ENCODE measurements at regions not wholly inside any gene's neighbourhood (a gene's known extent, or its start where the extent isn't known, plus 50 kb on each side); places are given as distances from the start of the nearest gene placed in this dataset.

DNA sequence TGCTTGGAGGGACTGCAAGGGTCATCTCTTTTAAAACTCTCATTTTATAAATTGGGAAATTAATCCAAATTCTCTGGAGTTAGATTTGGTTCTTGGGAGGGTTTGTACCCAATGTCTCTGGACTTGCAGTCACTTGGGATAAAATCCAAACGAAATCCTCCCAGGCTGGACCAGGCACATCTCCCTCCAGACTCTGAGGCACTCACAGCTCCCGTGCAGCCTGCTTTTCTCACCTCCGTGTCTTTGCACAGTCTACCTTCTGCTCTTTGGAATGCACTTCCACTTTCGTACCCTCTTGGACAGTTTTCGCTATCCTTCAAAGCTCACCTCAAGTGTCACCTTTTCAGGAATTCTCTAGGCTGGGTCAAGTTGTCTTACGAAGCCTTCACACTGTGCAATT, 166.3 kb downstream of the MYCN start:
- no peak for DNase-seq (ENCODE audit: low spot score)
- no peaks in the 10 kb centered on the region for H3K9me3 Mint-ChIP-seq (ENCODE audit: unreplicated experiment)
- H3K4me1 Mint-ChIP-seq (ENCODE audit: unreplicated experiment), result peaks cover 21% of the 10 kb centered on the region
- H3K4me3 Mint-ChIP-seq (ENCODE audit: unreplicated experiment), result no peak overlapping the region
- TF ChIP-seq CTCF (IDR thresholded peaks at IDR 0.05; ENCODE audit: unreplicated experiment), result no peak
- no peaks in the 10 kb centered on the region for H3K36me3 Mint-ChIP-seq (ENCODE audit: low read depth, unreplicated experiment)
- peak overlapping the region; percentile 55 for H3K27ac Mint-ChIP-seq (ENCODE audit: unreplicated experiment)
- peaks cover 2% of the 10 kb centered on the region for H3K27me3 Mint-ChIP-seq (ENCODE audit: unreplicated experiment)

- Mint-ChIP-seq H3K9me3 (ENCODE audit: unreplicated experiment) (no peaks in the 10 kb centered on the region), H3K4me1 (ENCODE audit: unreplicated experiment) (peaks cover 29% of the 10 kb centered on the region), H3K36me3 (ENCODE audit: low read depth, unreplicated experiment) (no peaks in the 10 kb centered on the region), H3K27me3 (ENCODE audit: unreplicated experiment) (peaks cover 2% of the 10 kb centered on the region), H3K4me3 (ENCODE audit: unreplicated experiment) (no peak overlapping the region), H3K27ac (ENCODE audit: unreplicated experiment) (no peak overlapping the region)
- no peak for TF ChIP-seq CTCF (IDR thresholded peaks at IDR 0.05; ENCODE audit: unreplicated experiment)
- DNase-seq (ENCODE audit: low spot score), result no peak
Observed at GRCh38 chr2:16105669-16106281, 165.4 kb downstream of the MYCN start.

GRCh38 chr2:16104949-16105668, 164.8 kb downstream of the MYCN start:
- H3K27me3 Mint-ChIP-seq (ENCODE audit: unreplicated experiment), result peaks cover 2% of the 10 kb centered on the region
- no peak for TF ChIP-seq CTCF (IDR thresholded peaks at IDR 0.05; ENCODE audit: unreplicated experiment)
- peaks cover 31% of the 10 kb centered on the region for H3K4me1 Mint-ChIP-seq (ENCODE audit: unreplicated experiment)
- DNase-seq (ENCODE audit: low spot score), result no peak
- no peak overlapping the region for H3K27ac Mint-ChIP-seq (ENCODE audit: unreplicated experiment)
- no peak overlapping the region for H3K4me3 Mint-ChIP-seq (ENCODE audit: unreplicated experiment)
- no peaks in the 10 kb centered on the region for H3K9me3 Mint-ChIP-seq (ENCODE audit: unreplicated experiment)
- H3K36me3 Mint-ChIP-seq (ENCODE audit: low read depth, unreplicated experiment), result no peaks in the 10 kb centered on the region

GRCh38 chr2:16104315-16104948, 164.1 kb downstream of the MYCN start:
- H3K27me3 Mint-ChIP-seq (ENCODE audit: unreplicated experiment), result peaks cover 2% of the 10 kb centered on the region
- no peaks in the 10 kb centered on the region for H3K9me3 Mint-ChIP-seq (ENCODE audit: unreplicated experiment)
- no peaks in the 10 kb centered on the region for H3K36me3 Mint-ChIP-seq (ENCODE audit: low read depth, unreplicated experiment)
- TF ChIP-seq CTCF (IDR thresholded peaks at IDR 0.05; ENCODE audit: unreplicated experiment), result no peak
- no peak overlapping the region for H3K4me3 Mint-ChIP-seq (ENCODE audit: unreplicated experiment)
- no peak overlapping the region for H3K27ac Mint-ChIP-seq (ENCODE audit: unreplicated experiment)
- H3K4me1 Mint-ChIP-seq (ENCODE audit: unreplicated experiment), result peaks cover 31% of the 10 kb centered on the region
- DNase-seq (ENCODE audit: low spot score), result no peak

Measured in endothelial cell (in vitro differentiated cells).